ENCODE measurements at regions not wholly inside any gene's neighbourhood (a gene's known extent, or its start where the extent isn't known, plus 50 kb on each side); places are given as distances from the start of the nearest gene placed in this dataset.

- TF ChIP-seq NKRF (conservative IDR thresholded peaks at IDR 0.05) (no peak), ZNF384 (IDR thresholded peaks at IDR 0.05; ENCODE audit: borderline replicate concordance, low read depth, low read length) (no peak), USF2 (IDR thresholded peaks at IDR 0.05; ENCODE audit: borderline replicate concordance, low read depth, low read length) (no peak), ZNF622 (IDR thresholded peaks at IDR 0.05) (no peak), ASH2L (IDR thresholded peaks at IDR 0.05; ENCODE audit: borderline replicate concordance, low read depth) (no peak), PBX3 (IDR thresholded peaks at IDR 0.05; ENCODE audit: insufficient replicate concordance, low read depth, low read length) (no peak), NR2C2 (IDR thresholded peaks at IDR 0.05; ENCODE audit: borderline replicate concordance, control insufficient read depth, insufficient read length, low read depth) (no peak), CREB1 (IDR thresholded peaks at IDR 0.05; ENCODE audit: low read depth) (no peak), REST (IDR thresholded peaks at IDR 0.05; ENCODE audit: low read depth, low read length) (no peak), ATF7 (IDR thresholded peaks at IDR 0.05; ENCODE audit: low read depth) (no peak), SP1 (IDR thresholded peaks at IDR 0.05; ENCODE audit: low read depth, low read length) (no peak), STAT3 (IDR thresholded peaks at IDR 0.05; ENCODE audit: low read depth, low read length) (no peak)
Measured at GRCh38 chr2:239779584-239779983, 245.6 kb downstream of the NDUFA10 start (continued).

Data from GM12878 (cell line).